ENCODE measurements at regions not wholly inside any gene's neighbourhood (a gene's known extent, or its start where the extent isn't known, plus 50 kb on each side); places are given as distances from the start of the nearest gene placed in this dataset.

- H3K4me3 ChIP-seq (ENCODE audit: low read depth, low read length) = no peak overlapping the region
- TF ChIP-seq CTCF (IDR thresholded peaks at IDR 0.05; ENCODE audit: insufficient read depth, low read depth, low read length) = no peak
- no peak for DNase-seq (ENCODE audit: low read depth)
- POLR2A ChIA-PET = no interaction called here
- CTCF ChIA-PET = interaction anchor here (0.6 kb wide), 1 partner anchor 560 kb away, joined by 4 read pairs; no protein-coding TSS in a partner anchor
- H3K27me3 ChIP-seq (ENCODE audit: control insufficient read depth, insufficient read depth, low read length) = no peaks in the 10 kb centered on the region; the same call in 1 of the 2 replicates
- H3K36me3 ChIP-seq (ENCODE audit: control insufficient read depth, insufficient read depth, low read length) = no peaks in the 10 kb centered on the region
Measured at GRCh38 chr13:40103864-40104263, 448.4 kb downstream of the COG6 start.

DNA sequence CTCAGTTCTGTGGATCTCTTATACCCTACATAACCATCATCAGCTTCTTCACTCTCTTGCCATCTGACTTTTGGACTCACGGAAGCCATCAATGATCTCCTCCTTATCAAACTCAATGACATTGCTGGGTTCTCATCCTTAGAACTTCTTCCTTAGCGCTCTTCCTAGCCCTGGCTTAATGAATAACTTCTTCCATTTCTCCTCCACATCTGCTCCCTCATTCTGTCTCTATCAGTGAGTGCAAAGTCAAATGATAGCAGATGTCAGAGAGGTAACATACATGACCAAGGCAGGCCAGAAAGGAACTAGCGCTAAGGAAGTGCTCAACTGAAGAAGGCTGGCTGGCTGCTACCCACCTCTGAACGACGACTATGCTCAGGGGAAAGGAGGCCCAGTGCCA lies 449.8 kb downstream of the COG6 start:
- H3K36me3 ChIP-seq (ENCODE audit: control insufficient read depth, insufficient read depth, low read length) = no peaks in the 10 kb centered on the region
- H3K4me3 ChIP-seq (ENCODE audit: low read depth, low read length) = no peak overlapping the region
- no peak for TF ChIP-seq CTCF (IDR thresholded peaks at IDR 0.05; ENCODE audit: insufficient read depth, low read depth, low read length)
- DNase-seq (ENCODE audit: low read depth) = no peak
- H3K27me3 ChIP-seq (ENCODE audit: control insufficient read depth, insufficient read depth, low read length) = no peaks in the 10 kb centered on the region; the same call in 1 of the 2 replicates
- POLR2A ChIA-PET = no interaction called here
- CTCF ChIA-PET = no interaction called here

DNA sequence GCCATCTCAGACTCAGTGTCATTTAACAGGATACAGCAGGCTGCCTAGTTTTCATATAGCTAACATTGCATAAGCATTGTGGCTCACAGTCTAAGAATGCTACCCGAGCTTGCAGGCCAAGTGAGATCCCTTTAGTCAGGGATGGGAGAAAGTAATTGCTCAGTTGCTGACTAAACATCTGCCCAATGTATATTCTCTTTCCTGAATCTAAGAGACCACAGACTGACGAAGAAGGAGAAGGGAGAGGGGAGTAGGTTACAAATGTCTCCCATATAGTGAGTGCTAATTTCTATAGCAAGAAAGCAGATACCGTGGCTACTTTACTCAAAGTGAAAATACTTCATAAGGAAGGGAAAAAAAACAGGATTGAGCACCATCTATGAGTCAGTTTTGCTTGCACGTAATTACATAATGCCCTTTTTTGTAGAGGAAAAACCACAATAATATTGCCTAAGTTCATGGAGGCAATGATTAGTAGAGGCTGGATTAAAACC lies 453.9 kb downstream of the COG6 start:
- no peak for TF ChIP-seq CTCF (IDR thresholded peaks at IDR 0.05; ENCODE audit: insufficient read depth, low read depth, low read length)
- Histone ChIP-seq H3K36me3 (ENCODE audit: control insufficient read depth, insufficient read depth, low read length) (no peaks in the 10 kb centered on the region), H3K4me3 (ENCODE audit: low read depth, low read length) (no peak overlapping the region), H3K27me3 (ENCODE audit: control insufficient read depth, insufficient read depth, low read length) (no peaks in the 10 kb centered on the region; the same call in 1 of the 2 replicates)
- ChIA-PET CTCF (interaction anchor here (0.5 to 1.4 kb wide), 3 partner anchors 15 to 1199 kb away, joined by 3 to 4 read pairs (median 3); no protein-coding TSS in a partner anchor), POLR2A (no interaction called here)
- peak; percentile 82 for DNase-seq (ENCODE audit: low read depth)

DNA sequence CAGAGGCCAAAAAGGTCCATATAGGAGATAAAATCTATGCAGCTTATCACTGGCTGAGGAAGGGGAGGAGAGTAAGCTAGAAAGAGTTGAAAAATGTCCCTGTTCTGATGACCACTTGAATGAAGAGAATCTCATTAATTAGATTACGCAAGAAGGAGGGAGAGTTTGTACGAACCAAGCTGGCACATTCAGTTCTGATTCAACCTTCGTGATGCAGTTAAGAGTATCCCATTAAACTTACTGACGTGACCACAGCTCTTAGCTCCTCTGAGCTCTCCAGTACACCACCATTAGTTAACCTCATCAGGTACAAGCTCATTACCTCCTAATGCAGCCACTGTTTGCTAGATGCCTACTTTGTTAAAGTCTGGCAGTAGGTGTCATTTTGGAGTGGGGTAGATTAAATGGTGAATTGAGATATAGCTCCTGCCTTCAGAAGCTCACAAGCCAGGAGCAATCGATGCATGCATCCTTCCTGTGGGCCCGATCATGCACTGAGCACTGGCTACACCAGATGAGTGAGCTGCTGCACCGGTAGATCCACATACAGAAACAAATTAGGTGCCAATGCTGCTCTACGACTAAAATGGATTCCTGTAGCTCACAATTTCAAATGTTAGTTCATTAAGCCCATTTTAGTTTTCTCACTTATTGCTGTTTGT lies 458.3 kb downstream of the COG6 start:
- no peak for TF ChIP-seq CTCF (IDR thresholded peaks at IDR 0.05; ENCODE audit: insufficient read depth, low read depth, low read length)
- ChIA-PET POLR2A (no interaction called here), CTCF (interaction anchor here (1.1 to 1.6 kb wide), 4 partner anchors 18 to 568 kb away, joined by 3 to 6 read pairs (median 4); no protein-coding TSS in a partner anchor)
- no peak for DNase-seq (ENCODE audit: low read depth)
- Histone ChIP-seq H3K4me3 (ENCODE audit: low read depth, low read length) (no peak overlapping the region), H3K36me3 (ENCODE audit: control insufficient read depth, insufficient read depth, low read length) (no peaks in the 10 kb centered on the region), H3K27me3 (ENCODE audit: control insufficient read depth, insufficient read depth, low read length) (no peaks in the 10 kb centered on the region)

DNA sequence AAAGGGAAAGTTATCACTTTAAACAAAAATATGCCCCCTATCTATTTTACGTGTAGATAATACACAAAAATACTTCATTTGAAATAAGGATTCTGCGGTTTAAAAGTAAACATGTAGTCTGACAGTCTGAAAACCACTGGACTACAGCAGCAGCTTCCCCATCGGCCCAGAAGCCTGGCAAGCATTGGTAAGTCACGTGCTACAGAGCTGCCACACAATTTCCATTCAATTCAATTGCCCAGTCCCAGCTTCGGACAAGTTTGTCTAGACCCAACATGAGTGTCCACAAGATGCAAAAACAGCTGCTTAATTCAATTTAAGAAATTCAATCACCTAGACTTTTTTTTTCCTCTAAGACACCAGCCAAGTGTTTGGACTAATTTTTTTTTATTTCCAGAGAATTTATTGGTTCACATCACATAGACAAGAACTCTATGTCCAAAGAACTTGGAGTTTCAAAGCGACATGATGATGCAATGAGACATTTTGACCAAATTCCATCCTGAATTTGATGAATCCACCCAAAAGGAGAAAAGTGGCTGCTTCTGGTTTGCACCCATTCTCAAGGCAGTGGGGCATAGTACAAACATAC lies 458.9 kb downstream of the COG6 start:
- H3K4me3 ChIP-seq (ENCODE audit: low read depth, low read length) = no peak overlapping the region
- no peaks in the 10 kb centered on the region for H3K27me3 ChIP-seq (ENCODE audit: control insufficient read depth, insufficient read depth, low read length)
- TF ChIP-seq CTCF (IDR thresholded peaks at IDR 0.05; ENCODE audit: insufficient read depth, low read depth, low read length) = no peak
- ChIA-PET POLR2A (no interaction called here), CTCF (interaction anchor here (1.1 to 1.6 kb wide), 4 partner anchors 19 to 568 kb away, joined by 3 to 6 read pairs (median 4); no protein-coding TSS in a partner anchor)
- H3K36me3 ChIP-seq (ENCODE audit: control insufficient read depth, insufficient read depth, low read length) = no peaks in the 10 kb centered on the region
- no peak for DNase-seq (ENCODE audit: low read depth)
